ENCODE measurements at regions not wholly inside any gene's neighbourhood (a gene's known extent, or its start where the extent isn't known, plus 50 kb on each side); places are given as distances from the start of the nearest gene placed in this dataset.

DNA sequence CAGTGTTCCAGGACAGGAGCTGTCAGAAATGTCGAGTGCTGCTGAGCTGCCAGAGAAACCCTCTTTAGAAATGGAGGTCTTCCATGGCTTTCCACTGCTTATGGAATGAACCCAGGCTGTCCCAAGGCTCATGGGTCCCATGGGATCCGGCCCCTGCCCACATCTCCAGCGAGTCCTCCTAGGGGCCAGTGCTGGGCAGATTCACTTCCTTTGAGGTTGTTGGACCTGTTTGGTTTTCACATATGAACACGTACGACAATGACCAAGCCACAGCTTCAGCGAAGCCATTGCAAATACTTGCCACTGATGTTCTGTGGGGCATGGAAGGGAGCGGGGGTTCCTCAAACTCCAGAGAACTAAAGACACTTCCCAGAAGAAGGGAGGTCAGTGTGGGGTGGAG lies 483.3 kb downstream of the TBC1D22A start (continued):
- TF ChIP-seq, protein P1, sequence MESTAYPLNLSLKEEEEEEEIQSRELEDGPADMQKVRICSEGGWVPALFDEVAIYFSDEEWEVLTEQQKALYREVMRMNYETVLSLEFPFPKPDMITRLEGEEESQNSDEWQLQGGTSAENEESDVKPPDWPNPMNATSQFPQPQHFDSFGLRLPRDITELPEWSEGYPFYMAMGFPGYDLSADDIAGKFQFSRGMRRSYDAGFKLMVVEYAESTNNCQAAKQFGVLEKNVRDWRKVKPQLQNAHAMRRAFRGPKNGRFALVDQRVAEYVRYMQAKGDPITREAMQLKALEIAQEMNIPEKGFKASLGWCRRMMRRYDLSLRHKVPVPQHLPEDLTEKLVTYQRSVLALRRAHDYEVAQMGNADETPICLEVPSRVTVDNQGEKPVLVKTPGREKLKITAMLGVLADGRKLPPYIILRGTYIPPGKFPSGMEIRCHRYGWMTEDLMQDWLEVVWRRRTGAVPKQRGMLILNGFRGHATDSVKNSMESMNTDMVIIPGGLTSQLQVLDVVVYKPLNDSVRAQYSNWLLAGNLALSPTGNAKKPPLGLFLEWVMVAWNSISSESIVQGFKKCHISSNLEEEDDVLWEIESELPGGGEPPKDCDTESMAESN (CRISPR knock-in tag; conservative IDR thresholded peaks at IDR 0.05): no peak
- TF ChIP-seq ZNF761 (CRISPR knock-in tag; conservative IDR thresholded peaks at IDR 0.05) (no peak), ZNF280B (CRISPR knock-in tag; IDR thresholded peaks at IDR 0.05; ENCODE audit: borderline replicate concordance) (no peak)

DNA sequence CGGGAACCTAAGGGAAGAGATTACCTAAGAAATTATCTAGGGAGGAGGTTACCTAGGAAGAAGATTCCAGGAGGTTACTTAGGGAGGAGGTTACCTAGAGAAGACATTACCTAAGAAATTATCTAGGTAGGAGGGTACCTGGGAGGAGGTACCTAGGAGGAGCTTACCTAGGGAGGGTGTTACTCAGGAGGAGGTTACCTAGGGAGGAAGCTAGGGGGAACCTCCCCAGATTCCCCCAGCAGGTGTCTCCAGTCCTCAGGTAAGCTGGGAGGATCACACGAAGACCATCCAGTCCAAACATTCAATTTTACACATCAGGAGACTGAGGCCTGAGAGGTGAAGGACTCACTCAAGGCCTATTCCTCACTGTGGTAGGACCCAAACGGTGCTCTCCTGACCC lies 482.8 kb downstream of the TBC1D22A start:
- Histone ChIP-seq H3K9me3 (ENCODE audit: low read length) (no peaks in the 10 kb centered on the region), H3K79me2 (ENCODE audit: insufficient read depth, low read length) (no peaks in the 10 kb centered on the region), H3K4me1 (ENCODE audit: insufficient read depth, low read length) (no peaks in the 10 kb centered on the region), H4K20me1 (ENCODE audit: insufficient read depth, low read length) (no peaks in the 10 kb centered on the region), H3K4me3 (replicated peaks in 1 of 3; ENCODE audit: insufficient read depth in 1 of 3, low read depth in 2 of 3, low read length in 3 of 3) (no peak overlapping the region), H3K9ac (ENCODE audit: insufficient read depth, low read depth, low read length) (no peak overlapping the region), H3K36me3 (replicated peaks in 1 of 2; ENCODE audit: control insufficient read depth in 1 of 2, insufficient read depth in 2 of 2, low read length in 2 of 2) (no peaks in the 10 kb centered on the region), H2AFZ (ENCODE audit: low read length) (no peak overlapping the region), H3K27ac (ENCODE audit: extremely low read length, insufficient read depth, low read length) (no peak overlapping the region), H3K27me3 (ENCODE audit: control insufficient read depth in 1 of 2, insufficient read depth in 2 of 2, low read length in 2 of 2) (peaks cover 3 to 44% of the 10 kb centered on the region in 2 experiments; a peak in 3 of 5 replicates), H3K4me2 (ENCODE audit: low read depth, low read length) (no peak overlapping the region)
- POLR2A ChIA-PET: no interaction called here
- CTCF ChIA-PET (ENCODE audit: low intra/inter-chr PET ratio, low total read pairs): no interaction called here
- 0% methylated on average over 3 of the region's 3 CpGs for WGBS (ENCODE audit: low lambda C conversion rate)
- no TSS peak for BruUV-seq (replicated peaks)
- ATAC-seq (no peak), FAIRE-seq (no peak), DNase-seq (ENCODE audit: low spot score) (no peak)
- in situ Hi-C loops (cut with HindIII; ENCODE audit: extremely low pct_ligation_motif_present, low pct_unique_long_range_greater_than_20kb): no loop called here
- intact Hi-C loops (cut with micrococcal nuclease; ENCODE audit: unreplicated experiment): no loop called here
- TF ChIP-seq, protein P2, sequence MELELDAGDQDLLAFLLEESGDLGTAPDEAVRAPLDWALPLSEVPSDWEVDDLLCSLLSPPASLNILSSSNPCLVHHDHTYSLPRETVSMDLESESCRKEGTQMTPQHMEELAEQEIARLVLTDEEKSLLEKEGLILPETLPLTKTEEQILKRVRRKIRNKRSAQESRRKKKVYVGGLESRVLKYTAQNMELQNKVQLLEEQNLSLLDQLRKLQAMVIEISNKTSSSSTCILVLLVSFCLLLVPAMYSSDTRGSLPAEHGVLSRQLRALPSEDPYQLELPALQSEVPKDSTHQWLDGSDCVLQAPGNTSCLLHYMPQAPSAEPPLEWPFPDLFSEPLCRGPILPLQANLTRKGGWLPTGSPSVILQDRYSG (CRISPR knock-in tag; IDR thresholded peaks at IDR 0.05): no peak
- TF ChIP-seq NKX3-1 (CRISPR knock-in tag; IDR thresholded peaks at IDR 0.05): no peak
- TF ChIP-seq, protein P3, sequence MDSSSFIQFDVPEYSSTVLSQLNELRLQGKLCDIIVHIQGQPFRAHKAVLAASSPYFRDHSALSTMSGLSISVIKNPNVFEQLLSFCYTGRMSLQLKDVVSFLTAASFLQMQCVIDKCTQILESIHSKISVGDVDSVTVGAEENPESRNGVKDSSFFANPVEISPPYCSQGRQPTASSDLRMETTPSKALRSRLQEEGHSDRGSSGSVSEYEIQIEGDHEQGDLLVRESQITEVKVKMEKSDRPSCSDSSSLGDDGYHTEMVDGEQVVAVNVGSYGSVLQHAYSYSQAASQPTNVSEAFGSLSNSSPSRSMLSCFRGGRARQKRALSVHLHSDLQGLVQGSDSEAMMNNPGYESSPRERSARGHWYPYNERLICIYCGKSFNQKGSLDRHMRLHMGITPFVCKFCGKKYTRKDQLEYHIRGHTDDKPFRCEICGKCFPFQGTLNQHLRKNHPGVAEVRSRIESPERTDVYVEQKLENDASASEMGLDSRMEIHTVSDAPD (CRISPR knock-in tag; IDR thresholded peaks at IDR 0.05): no peak
- no peak for TF ChIP-seq ZKSCAN5 (CRISPR knock-in tag; IDR thresholded peaks at IDR 0.05)
- TF ChIP-seq ZSCAN5A (CRISPR knock-in tag; IDR thresholded peaks at IDR 0.05; ENCODE audit: borderline replicate concordance): no peak
- no peak for TF ChIP-seq ZBTB2 (CRISPR knock-in tag; IDR thresholded peaks at IDR 0.05; ENCODE audit: low read depth)

All from HepG2 (cell line).